Fibroblast of villous mesenchyme (primary cell): ENCODE measurements at regions not wholly inside any gene's neighbourhood (a gene's known extent, or its start where the extent isn't known, plus 50 kb on each side); places are given as distances from the start of the nearest gene placed in this dataset.

ENCODE experiments used
- DNase-seq: peaks from one replicate; pipeline ENCODE4 v3.0.0-alpha.2; 2010; ENCODE audit warnings: low read depth
- H3K4me3 ChIP-seq: 2 replicates; pipeline ENCODE4 v1.5.1; 2011; ENCODE audit warnings: low read depth, mild to moderate bottlenecking, low read length
- TF ChIP-seq, protein P1 (sequence below): IDR thresholded peaks from 2 replicates; pipeline ENCODE4 v1.5.1; 2012; ENCODE audit warnings: low read depth, mild to moderate bottlenecking, low read length; ENCODE audit not compliant: insufficient read depth

DNA sequence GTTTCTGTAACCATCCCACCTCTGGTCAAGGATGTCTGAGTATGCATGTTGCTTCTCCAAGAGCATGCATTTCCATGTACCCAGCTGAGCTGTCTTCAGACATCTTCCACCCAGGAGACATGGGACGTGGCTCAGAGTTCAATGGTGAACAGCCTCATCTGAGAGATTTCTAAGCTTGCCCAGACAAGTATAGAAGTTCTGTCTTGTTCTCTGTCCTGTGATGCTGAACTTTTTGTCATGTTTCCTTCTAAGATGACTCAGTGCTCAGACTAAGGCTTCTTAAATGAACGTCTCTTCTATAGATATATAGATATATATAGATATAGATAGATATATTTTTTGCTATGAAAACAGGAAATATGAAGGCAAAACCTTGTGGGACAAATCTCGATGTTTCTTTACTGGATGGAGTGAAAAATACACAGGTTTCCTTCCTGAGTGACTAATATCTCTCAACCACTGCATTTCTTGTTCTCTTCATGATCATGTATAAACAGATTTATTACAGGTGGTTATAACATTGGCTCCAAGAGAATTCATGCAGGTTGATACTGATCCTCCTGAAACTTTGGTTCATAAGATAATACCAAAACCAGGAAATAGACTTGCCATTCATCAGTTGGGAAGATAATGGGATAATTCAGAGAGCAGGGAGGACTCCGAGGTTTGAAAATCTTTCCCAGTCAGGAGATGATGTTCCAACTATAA, 168.2 kb downstream of the ZNF518B start:
- TF ChIP-seq, protein P1, sequence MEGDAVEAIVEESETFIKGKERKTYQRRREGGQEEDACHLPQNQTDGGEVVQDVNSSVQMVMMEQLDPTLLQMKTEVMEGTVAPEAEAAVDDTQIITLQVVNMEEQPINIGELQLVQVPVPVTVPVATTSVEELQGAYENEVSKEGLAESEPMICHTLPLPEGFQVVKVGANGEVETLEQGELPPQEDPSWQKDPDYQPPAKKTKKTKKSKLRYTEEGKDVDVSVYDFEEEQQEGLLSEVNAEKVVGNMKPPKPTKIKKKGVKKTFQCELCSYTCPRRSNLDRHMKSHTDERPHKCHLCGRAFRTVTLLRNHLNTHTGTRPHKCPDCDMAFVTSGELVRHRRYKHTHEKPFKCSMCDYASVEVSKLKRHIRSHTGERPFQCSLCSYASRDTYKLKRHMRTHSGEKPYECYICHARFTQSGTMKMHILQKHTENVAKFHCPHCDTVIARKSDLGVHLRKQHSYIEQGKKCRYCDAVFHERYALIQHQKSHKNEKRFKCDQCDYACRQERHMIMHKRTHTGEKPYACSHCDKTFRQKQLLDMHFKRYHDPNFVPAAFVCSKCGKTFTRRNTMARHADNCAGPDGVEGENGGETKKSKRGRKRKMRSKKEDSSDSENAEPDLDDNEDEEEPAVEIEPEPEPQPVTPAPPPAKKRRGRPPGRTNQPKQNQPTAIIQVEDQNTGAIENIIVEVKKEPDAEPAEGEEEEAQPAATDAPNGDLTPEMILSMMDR, result no peak
- no peak for DNase-seq
- H3K4me3 ChIP-seq, result no peak overlapping the region

DNA sequence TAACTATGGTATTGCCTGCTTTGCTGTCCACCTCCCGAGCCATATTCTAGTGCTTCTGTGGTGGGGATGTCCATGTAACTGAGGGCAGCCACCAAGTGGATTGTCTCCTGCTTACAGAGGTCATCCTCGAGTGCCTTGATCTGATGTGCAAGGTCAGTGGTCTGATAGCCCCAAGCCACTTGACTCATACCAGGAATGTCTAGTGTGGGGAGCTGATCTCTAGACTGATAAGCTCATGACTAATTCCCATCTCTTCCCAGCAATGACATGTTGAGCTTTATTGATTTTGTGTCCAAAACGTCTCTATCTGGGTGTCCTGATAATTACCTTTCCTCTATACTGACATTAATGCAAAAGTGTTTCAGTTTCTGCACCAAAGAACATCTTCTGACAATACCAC, 168.4 kb upstream of the WDR1 start:
- no peak overlapping the region for H3K4me3 ChIP-seq
- no peak for DNase-seq
- TF ChIP-seq, protein P1, result no peak

DNA sequence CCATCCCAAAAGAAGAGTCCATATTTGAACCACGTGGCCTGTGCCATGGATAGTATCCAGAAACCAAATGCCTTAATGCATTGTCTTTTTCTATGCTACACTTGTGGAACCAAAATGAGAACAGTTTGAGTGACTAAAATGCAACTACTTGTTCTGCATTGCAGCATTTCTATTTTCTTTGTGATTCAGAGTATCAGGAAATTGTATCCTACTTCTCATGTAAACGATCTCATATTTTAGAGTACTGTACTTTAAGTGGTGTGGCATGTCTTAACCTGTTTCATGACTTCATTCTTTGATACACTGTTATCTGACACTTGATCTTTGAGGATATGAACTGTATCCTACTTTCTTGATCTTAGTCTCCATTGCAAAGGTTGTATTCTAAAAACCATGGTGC, 167.2 kb upstream of the WDR1 start:
- TF ChIP-seq, protein P1, result no peak
- no peak for DNase-seq
- no peak overlapping the region for H3K4me3 ChIP-seq

DNA sequence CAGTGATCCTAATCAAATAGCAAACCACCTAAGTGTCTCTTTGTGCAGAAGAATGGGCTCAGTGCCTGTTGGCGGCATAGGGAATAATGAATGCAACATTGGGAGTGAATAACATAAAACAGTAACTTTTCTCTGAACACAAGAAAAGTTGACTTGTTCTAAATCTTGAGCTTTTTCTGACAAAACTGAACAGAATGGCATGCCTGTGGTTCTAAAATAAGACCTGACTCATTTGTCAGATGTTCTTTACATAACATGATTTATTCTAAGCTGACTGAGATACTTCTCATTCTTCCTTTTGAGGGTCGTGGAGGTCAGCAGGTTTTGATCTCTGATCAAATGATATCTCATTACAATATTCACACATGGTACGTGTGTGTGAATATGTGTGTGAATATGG, 165.4 kb upstream of the WDR1 start:
- no peak for DNase-seq
- TF ChIP-seq, protein P1, result no peak
- no peak overlapping the region for H3K4me3 ChIP-seq

- no peak for DNase-seq
- TF ChIP-seq, protein P1, result no peak
- H3K4me3 ChIP-seq, result no peak overlapping the region
Measured at GRCh38 chr4:10279261-10279660, 162.7 kb upstream of the WDR1 start.

DNA sequence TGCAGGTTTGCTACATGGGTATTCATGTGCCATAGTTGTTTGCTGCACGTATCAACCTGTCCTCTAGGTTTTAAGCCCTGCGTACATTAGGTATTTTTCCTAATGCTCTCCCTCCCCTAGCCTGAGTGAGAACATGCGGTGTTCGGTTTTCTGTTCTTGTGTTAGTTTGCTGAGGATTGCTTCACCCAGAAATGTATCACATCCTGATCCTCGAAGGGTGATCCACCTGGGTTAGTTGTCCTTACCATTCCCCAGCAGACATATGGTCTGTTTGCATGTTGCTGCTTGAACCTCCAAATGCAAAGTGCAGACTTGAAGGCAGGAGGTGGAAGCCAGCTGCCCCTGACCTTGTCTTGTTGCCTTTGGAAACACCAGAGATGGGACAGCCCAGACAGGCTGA, 161.5 kb upstream of the WDR1 start:
- H3K4me3 ChIP-seq, result no peak overlapping the region
- TF ChIP-seq, protein P1, result no peak
- no peak for DNase-seq

GRCh38 chr4:10276152-10276551, 159.6 kb upstream of the WDR1 start:
- TF ChIP-seq, protein P1, result no peak
- no peak overlapping the region for H3K4me3 ChIP-seq
- no peak for DNase-seq
